IMR-90 (cell line): ENCODE measurements at regions not wholly inside any gene's neighbourhood (a gene's known extent, or its start where the extent isn't known, plus 50 kb on each side); places are given as distances from the start of the nearest gene placed in this dataset.

ENCODE experiments used
- ATAC-seq: fragments of 200-7000 bp; cut with Tn5 transposase; 2 replicates; pipeline ENCODE4 v1.9.1; 2020; ENCODE audit warnings: low read depth, mild to moderate bottlenecking, moderate library complexity
- BruUV-seq: library from RNA; stranded (reverse); fragments of 400-500 nt; replicated peaks from 2 replicates; lab custom pipeline; 2021; lab: Mats Ljungman, UMichigan
- CTCF ChIA-PET: fragments of 300-600 bp; formaldehyde crosslinking; extraction: SDS; loops from one replicate; lab custom pipeline; 2021; ENCODE audit warnings: antibody characterized with exemption; lab: Yijun Ruan, JAX
- POLR2A ChIA-PET: fragments of 300-600 bp; sonication (Branson Sonifier 250); formaldehyde crosslinking; loops from one replicate; lab custom pipeline; 2022; ENCODE audit warnings: antibody characterized with exemption; ENCODE audit not compliant: unreplicated experiment; lab: Charles Lee
- DNase-seq: peaks from one replicate; pipeline ENCODE4 v3.0.0; 2013
- H2AFZ ChIP-seq: replicated peaks from 2 replicates; pipeline ENCODE3; 2013; ENCODE audit warnings: low read length, mild to moderate bottlenecking; ENCODE audit not compliant: poor library complexity
- H2AK5ac ChIP-seq: 2 replicates; pipeline ENCODE4 v1.6.1; 2013; ENCODE audit warnings: low read depth, low read length, inconsistent platforms
- H2AK9ac ChIP-seq: replicated peaks from 2 replicates; pipeline ENCODE3; 2013; ENCODE audit warnings: mild to moderate bottlenecking, low read depth, low read length, moderate library complexity; ENCODE audit not compliant: poor library complexity
- H2BK120ac ChIP-seq: 2 replicates; pipeline ENCODE4 v1.6.1; 2013; ENCODE audit warnings: low read depth, low read length, inconsistent platforms
- H2BK15ac ChIP-seq: 3 replicates; pipeline ENCODE4 v1.6.1; 2013; ENCODE audit warnings: low read depth, low read length, inconsistent platforms
- H2BK20ac ChIP-seq: 2 replicates; pipeline ENCODE4 v1.6.1; 2013; ENCODE audit warnings: low read depth, mild to moderate bottlenecking, inconsistent platforms, low read length, moderate library complexity
- H2BK5ac ChIP-seq: 2 replicates; pipeline ENCODE4 v1.6.1; 2013; ENCODE audit warnings: mild to moderate bottlenecking, low read depth, low read length, inconsistent platforms; ENCODE audit not compliant: poor library complexity, severe bottlenecking
- H3K14ac ChIP-seq: replicated peaks from 2 replicates; pipeline ENCODE4 v1.6.1; 2013; ENCODE audit warnings: low read depth, low read length, inconsistent platforms
- H3K18ac ChIP-seq: 2 replicates; pipeline ENCODE4 v1.6.1; 2013; ENCODE audit warnings: low read depth, low read length, control low read depth
- H3K23ac ChIP-seq: 2 replicates; pipeline ENCODE4 v1.6.1; 2013; ENCODE audit warnings: low read depth, low read length, inconsistent platforms
- H3K27ac ChIP-seq: 2 replicates; pipeline ENCODE4 v1.5.1; 2013; ENCODE audit warnings: mild to moderate bottlenecking, control low read depth, low read length; ENCODE audit not compliant: insufficient read depth
- H3K27me3 ChIP-seq: 2 replicates; pipeline ENCODE4 v1.6.1; 2013; ENCODE audit warnings: low read length; ENCODE audit not compliant: control insufficient read depth, insufficient read depth
- H3K36me3 ChIP-seq: 2 replicates; pipeline ENCODE4 v1.6.1; 2013; ENCODE audit warnings: low read length, mixed read lengths; ENCODE audit not compliant: control insufficient read depth, insufficient read depth
- H3K4ac ChIP-seq: 2 replicates; pipeline ENCODE4 v1.6.1; 2013; ENCODE audit warnings: low read depth, low read length, inconsistent platforms
- H3K4me1 ChIP-seq: 2 replicates; pipeline ENCODE4 v1.6.1; 2013; ENCODE audit warnings: low read length, mixed read lengths; ENCODE audit not compliant: control insufficient read depth, insufficient read depth
- H3K4me2 ChIP-seq: 2 replicates; pipeline ENCODE4 v1.6.1; 2013; ENCODE audit warnings: low read depth, mild to moderate bottlenecking, control low read depth, low read length, moderate library complexity
- H3K4me3 ChIP-seq: 2 replicates; pipeline ENCODE4 v1.5.1; 2013; ENCODE audit warnings: low read depth, mild to moderate bottlenecking, control low read depth, low read length, moderate library complexity; ENCODE audit not compliant: insufficient read depth
- H3K56ac ChIP-seq: 2 replicates; pipeline ENCODE4 v1.6.1; 2013; ENCODE audit warnings: low read length, inconsistent platforms; ENCODE audit not compliant: insufficient read depth; ENCODE audit errors: extremely low read depth
- H3K79me1 ChIP-seq, 2 experiments: 2 replicates each; pipeline ENCODE4 v1.6.1; 2013; ENCODE audit warnings: low read length in 2 of 2, inconsistent platforms in 1 of 2, low read depth in 1 of 2
- H3K9ac ChIP-seq: 2 replicates; pipeline ENCODE4 v1.6.1; 2013; ENCODE audit warnings: low read depth, low read length, control low read depth
- H3K9me1 ChIP-seq: 2 replicates; pipeline ENCODE4 v1.6.1; 2013; ENCODE audit warnings: low read length, inconsistent platforms; ENCODE audit not compliant: insufficient read depth
- H3K9me3 ChIP-seq: 2 replicates; pipeline ENCODE4 v1.6.1; 2013; ENCODE audit warnings: low read length; ENCODE audit not compliant: control insufficient read depth, insufficient read depth
- H4K20me1 ChIP-seq: 2 replicates; pipeline ENCODE4 v1.6.1; 2013; ENCODE audit warnings: low read length, inconsistent platforms; ENCODE audit not compliant: insufficient read depth
- H4K5ac ChIP-seq: 2 replicates; pipeline ENCODE4 v1.6.1; 2013; ENCODE audit warnings: mild to moderate bottlenecking, low read depth, low read length, control low read depth
- H4K8ac ChIP-seq, 2 experiments: 2 replicates each; pipeline ENCODE4 v1.6.1; 2013; ENCODE audit warnings: low read depth in 2 of 2, low read length in 2 of 2, control low read depth in 1 of 2, inconsistent platforms in 1 of 2
- H4K91ac ChIP-seq: 2 replicates; pipeline ENCODE4 v1.6.1; 2013; ENCODE audit warnings: low read depth, low read length, inconsistent platforms; ENCODE audit not compliant: insufficient read depth
- BHLHE40 ChIP-seq: fragments of 150-350 bp; IDR thresholded peaks from 2 replicates; pipeline ENCODE4 v1.6.1; 2016; ENCODE audit warnings: mild to moderate bottlenecking, low read depth, low read length
- CEBPB ChIP-seq: IDR thresholded peaks from 2 replicates; pipeline ENCODE4 v1.6.1; 2012; ENCODE audit warnings: low read depth, low read length, improper control_type of control experiment
- CHD1 ChIP-seq: IDR thresholded peaks from 2 replicates; pipeline ENCODE4 v1.6.1; 2012; ENCODE audit warnings: low read depth, low read length, improper control_type of control experiment
- MAZ ChIP-seq: IDR thresholded peaks from 2 replicates; pipeline ENCODE4 v1.6.1; 2012; ENCODE audit warnings: low read depth, mild to moderate bottlenecking, low read length, improper control_type of control experiment, moderate library complexity, borderline replicate concordance
- MXI1 ChIP-seq: IDR thresholded peaks from 2 replicates; pipeline ENCODE4 v1.6.1; 2012; ENCODE audit warnings: low read depth, mild to moderate bottlenecking, low read length, moderate library complexity, borderline replicate concordance
- POLR2A ChIP-seq: IDR thresholded peaks from 2 replicates; pipeline ENCODE4 v1.6.1; 2012; ENCODE audit warnings: mild to moderate bottlenecking, low read depth, low read length
- RAD21 ChIP-seq: IDR thresholded peaks from 2 replicates; pipeline ENCODE4 v1.6.1; 2012; ENCODE audit warnings: low read length, improper control_type of control experiment
- RFX5 ChIP-seq: IDR thresholded peaks from 2 replicates; pipeline ENCODE4 v1.8.0; 2012; ENCODE audit warnings: low read depth, mild to moderate bottlenecking, low read length, moderate library complexity
- SMC3 ChIP-seq: fragments of 150-350 bp; IDR thresholded peaks from 2 replicates; pipeline ENCODE4 v1.6.1; 2016; ENCODE audit warnings: low read depth, mild to moderate bottlenecking, antibody characterized with exemption, low read length, moderate library complexity
- WGBS, 2 experiments: methylation state at CpG; one replicate each; pipeline versions ENCODE4 v1.1.5 to v1.1.7; 2013; ENCODE audit warnings: missing lambda C conversion rate in 2 of 2; ENCODE audit not compliant: insufficient read length in 1 of 2; ENCODE audit errors: extremely low coverage in 2 of 2; 5-methylcytosine and 5-hydroxymethylcytosine counted together
- dilution Hi-C: fragments of 300-500 bp; cut with HindIII; formaldehyde crosslinking; loops from one replicate; pipeline ENCODE4 v1.14.3; 2018; ENCODE audit warnings: low sequenced_read_pairs; ENCODE audit not compliant: unreplicated experiment
- in situ Hi-C: fragments of 300-500 bp; cut with MboI; formaldehyde crosslinking; loops from 3 replicates; pipeline ENCODE4 v1.14.3; 2019; ENCODE audit warnings: low sequenced_read_pairs, inconsistent platforms, mixed read lengths
- intact Hi-C: fragments of 100-400 bp; cut with micrococcal nuclease; formaldehyde crosslinking; loops from 2 replicates; pipeline ENCODE4 v1.10.0; 2022
- TF ChIP-seq, protein P1 (sequence below): conservative IDR thresholded peaks from 2 replicates; pipeline ENCODE4 v1.5.1; 2012; ENCODE audit warnings: mild to moderate bottlenecking, low read depth, low read length, improper control_type of control experiment
- TF ChIP-seq, protein P2 (sequence below): fragments of 150-350 bp; IDR thresholded peaks from 2 replicates; pipeline ENCODE4 v1.6.1; 2017; ENCODE audit warnings: mild to moderate bottlenecking, antibody characterized with exemption, low read length, low read depth
- TF ChIP-seq, protein P3 (sequence below): fragments of 150-350 bp; IDR thresholded peaks from 2 replicates; pipeline ENCODE4 v1.6.1; 2016; ENCODE audit warnings: low read depth, mild to moderate bottlenecking, low read length, moderate library complexity, borderline replicate concordance

DNA sequence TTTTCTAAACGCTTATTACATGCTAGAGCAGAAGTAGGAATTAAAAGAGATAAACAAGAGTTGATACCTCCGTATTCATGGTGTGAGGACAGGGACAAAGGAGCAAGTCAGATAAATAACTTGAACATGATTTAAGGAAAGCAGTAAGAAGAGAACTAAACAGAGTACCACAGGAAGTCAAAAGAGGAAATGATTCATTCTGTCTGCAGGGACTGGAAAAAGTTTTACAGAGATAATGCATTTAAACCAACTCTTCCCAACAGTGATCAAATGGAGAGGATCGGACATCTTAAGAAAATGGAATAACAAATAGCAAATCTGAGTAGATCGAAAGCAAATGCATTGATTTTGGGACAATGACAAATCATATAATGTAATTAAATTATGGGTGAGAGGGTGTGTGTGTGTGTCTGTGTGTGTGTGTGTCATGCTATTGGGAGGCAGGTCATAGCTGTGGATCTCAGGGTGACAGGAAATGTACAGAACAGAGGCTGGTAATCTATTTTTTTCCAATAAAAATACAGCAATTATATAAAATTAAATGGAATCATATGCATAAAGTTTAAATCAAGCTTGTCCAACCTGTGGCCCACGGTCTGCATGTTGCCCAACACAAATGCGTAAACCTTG, 113.4 kb downstream of the MC4R start:
- no peak overlapping the region for H3K4me2 ChIP-seq

More for the DNA sequence above, 113.4 kb downstream of the MC4R start:
- no peak overlapping the region for H3K4me3 ChIP-seq
- no peak overlapping the region for H2AFZ ChIP-seq
- dilution Hi-C loops (no loop called here), in situ Hi-C loops (no loop called here), intact Hi-C loops (no loop called here)
- ATAC-seq = peak; percentile 65
- no peak overlapping the region for H3K18ac ChIP-seq
- POLR2A ChIA-PET = no interaction called here
- no peak overlapping the region for H3K9ac ChIP-seq
- CTCF ChIA-PET = interaction anchor here (0.6 kb wide), 1 partner anchor 263 kb away, joined by 3 read pairs; no protein-coding TSS in a partner anchor
- H3K14ac ChIP-seq = no peak overlapping the region
- H3K4ac ChIP-seq = no peak overlapping the region
- H2BK120ac ChIP-seq = no peak overlapping the region
- peak; percentile 38 for DNase-seq
- no TSS peak for BruUV-seq
- WGBS, 2 experiments = no CpG with 5 or more reads among the region's 6 CpGs
- H4K91ac ChIP-seq = no peak overlapping the region
- H3K9me3 ChIP-seq = no peaks in the 10 kb centered on the region
- H3K4me1 ChIP-seq = no peaks in the 10 kb centered on the region
- H3K56ac ChIP-seq = no peak overlapping the region
- no peaks in the 10 kb centered on the region for H3K36me3 ChIP-seq
- no peak overlapping the region for H4K8ac ChIP-seq
- H4K20me1 ChIP-seq = no peaks in the 10 kb centered on the region
- TF ChIP-seq CHD1 = no peak
- no peak for TF ChIP-seq BHLHE40
- TF ChIP-seq, protein P1, sequence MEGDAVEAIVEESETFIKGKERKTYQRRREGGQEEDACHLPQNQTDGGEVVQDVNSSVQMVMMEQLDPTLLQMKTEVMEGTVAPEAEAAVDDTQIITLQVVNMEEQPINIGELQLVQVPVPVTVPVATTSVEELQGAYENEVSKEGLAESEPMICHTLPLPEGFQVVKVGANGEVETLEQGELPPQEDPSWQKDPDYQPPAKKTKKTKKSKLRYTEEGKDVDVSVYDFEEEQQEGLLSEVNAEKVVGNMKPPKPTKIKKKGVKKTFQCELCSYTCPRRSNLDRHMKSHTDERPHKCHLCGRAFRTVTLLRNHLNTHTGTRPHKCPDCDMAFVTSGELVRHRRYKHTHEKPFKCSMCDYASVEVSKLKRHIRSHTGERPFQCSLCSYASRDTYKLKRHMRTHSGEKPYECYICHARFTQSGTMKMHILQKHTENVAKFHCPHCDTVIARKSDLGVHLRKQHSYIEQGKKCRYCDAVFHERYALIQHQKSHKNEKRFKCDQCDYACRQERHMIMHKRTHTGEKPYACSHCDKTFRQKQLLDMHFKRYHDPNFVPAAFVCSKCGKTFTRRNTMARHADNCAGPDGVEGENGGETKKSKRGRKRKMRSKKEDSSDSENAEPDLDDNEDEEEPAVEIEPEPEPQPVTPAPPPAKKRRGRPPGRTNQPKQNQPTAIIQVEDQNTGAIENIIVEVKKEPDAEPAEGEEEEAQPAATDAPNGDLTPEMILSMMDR = no peak
- no peak for TF ChIP-seq MAZ
- no peak for TF ChIP-seq SMC3
- TF ChIP-seq POLR2A = no peak
- no peak for TF ChIP-seq MXI1
- no peak for TF ChIP-seq RAD21
- TF ChIP-seq, protein P2, sequence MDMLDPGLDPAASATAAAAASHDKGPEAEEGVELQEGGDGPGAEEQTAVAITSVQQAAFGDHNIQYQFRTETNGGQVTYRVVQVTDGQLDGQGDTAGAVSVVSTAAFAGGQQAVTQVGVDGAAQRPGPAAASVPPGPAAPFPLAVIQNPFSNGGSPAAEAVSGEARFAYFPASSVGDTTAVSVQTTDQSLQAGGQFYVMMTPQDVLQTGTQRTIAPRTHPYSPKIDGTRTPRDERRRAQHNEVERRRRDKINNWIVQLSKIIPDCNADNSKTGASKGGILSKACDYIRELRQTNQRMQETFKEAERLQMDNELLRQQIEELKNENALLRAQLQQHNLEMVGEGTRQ = no peak
- TF ChIP-seq, protein P3, sequence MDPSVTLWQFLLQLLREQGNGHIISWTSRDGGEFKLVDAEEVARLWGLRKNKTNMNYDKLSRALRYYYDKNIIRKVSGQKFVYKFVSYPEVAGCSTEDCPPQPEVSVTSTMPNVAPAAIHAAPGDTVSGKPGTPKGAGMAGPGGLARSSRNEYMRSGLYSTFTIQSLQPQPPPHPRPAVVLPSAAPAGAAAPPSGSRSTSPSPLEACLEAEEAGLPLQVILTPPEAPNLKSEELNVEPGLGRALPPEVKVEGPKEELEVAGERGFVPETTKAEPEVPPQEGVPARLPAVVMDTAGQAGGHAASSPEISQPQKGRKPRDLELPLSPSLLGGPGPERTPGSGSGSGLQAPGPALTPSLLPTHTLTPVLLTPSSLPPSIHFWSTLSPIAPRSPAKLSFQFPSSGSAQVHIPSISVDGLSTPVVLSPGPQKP = no peak
- no peak for TF ChIP-seq RFX5
- TF ChIP-seq CEBPB = no peak
- H3K9me1 ChIP-seq = no peaks in the 10 kb centered on the region
- peak overlapping the region; percentile 17; the same call in 1 of the 2 replicates for H2BK20ac ChIP-seq
- no peak overlapping the region for H2AK9ac ChIP-seq
- no peak overlapping the region for H2BK5ac ChIP-seq
- H2BK15ac ChIP-seq = no peak overlapping the region
- no peak overlapping the region for H3K23ac ChIP-seq
- H3K27ac ChIP-seq = no peak overlapping the region
- H4K5ac ChIP-seq = no peak overlapping the region
- no peaks in the 10 kb centered on the region for H3K27me3 ChIP-seq
- no peak overlapping the region for H2AK5ac ChIP-seq
- no peaks in the 10 kb centered on the region for H3K79me1 ChIP-seq
